ENCODE measurements at regions not wholly inside any gene's neighbourhood (a gene's known extent, or its start where the extent isn't known, plus 50 kb on each side); places are given as distances from the start of the nearest gene placed in this dataset.
A peak's percentile ranks its signal among the peaks of the same experiment; 100 is the strongest.

DNA sequence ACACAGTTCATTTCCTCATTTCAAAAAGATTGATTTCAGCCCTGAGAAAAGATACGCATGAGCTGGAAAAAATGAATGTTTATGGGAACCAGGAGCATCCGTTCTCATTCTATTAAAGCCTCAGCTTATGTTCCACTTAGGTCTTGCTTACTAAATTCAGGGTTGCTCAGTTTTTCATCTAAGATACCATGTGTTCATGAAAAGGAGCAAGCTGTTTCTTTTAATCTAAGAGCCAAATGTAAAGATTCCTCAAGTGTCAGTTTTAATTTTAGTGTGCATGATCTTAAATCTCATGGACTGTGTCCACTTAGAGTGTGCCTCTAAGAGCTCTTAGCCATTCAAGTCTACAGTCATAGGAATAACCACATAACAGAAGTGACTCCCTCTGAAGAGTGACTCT, 141.5 kb upstream of the ARHGAP42 start:
- DNase-seq: no peak
- TF ChIP-seq, protein P1, sequence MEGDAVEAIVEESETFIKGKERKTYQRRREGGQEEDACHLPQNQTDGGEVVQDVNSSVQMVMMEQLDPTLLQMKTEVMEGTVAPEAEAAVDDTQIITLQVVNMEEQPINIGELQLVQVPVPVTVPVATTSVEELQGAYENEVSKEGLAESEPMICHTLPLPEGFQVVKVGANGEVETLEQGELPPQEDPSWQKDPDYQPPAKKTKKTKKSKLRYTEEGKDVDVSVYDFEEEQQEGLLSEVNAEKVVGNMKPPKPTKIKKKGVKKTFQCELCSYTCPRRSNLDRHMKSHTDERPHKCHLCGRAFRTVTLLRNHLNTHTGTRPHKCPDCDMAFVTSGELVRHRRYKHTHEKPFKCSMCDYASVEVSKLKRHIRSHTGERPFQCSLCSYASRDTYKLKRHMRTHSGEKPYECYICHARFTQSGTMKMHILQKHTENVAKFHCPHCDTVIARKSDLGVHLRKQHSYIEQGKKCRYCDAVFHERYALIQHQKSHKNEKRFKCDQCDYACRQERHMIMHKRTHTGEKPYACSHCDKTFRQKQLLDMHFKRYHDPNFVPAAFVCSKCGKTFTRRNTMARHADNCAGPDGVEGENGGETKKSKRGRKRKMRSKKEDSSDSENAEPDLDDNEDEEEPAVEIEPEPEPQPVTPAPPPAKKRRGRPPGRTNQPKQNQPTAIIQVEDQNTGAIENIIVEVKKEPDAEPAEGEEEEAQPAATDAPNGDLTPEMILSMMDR (IDR thresholded peaks at IDR 0.05; ENCODE audit: insufficient read depth in 1 of 2, low read depth in 1 of 2, low read length in 1 of 2, severe bottlenecking in 1 of 2, unreplicated experiment in 1 of 2): no peak
- Histone ChIP-seq H3K9me3 (no peaks in the 10 kb centered on the region), H3K36me3 (ENCODE audit: control insufficient read depth, insufficient read depth, low read length) (no peaks in the 10 kb centered on the region), H3K27me3 (replicated peaks; ENCODE audit: control insufficient read depth, insufficient read depth, low read length) (no peaks in the 10 kb centered on the region), H3K4me3 (ENCODE audit: low read depth, low read length) (no peak overlapping the region), H3K4me1 (no peaks in the 10 kb centered on the region)
- CTCF ChIA-PET: no interaction called here
- POLR2A ChIA-PET: no interaction called here
- H3K4me3 Mint-ChIP-seq (ENCODE audit: unreplicated experiment): no peak overlapping the region
- no TSS peak for BruUV-seq (replicated peaks)
- intact Hi-C loops (cut with micrococcal nuclease; ENCODE audit: unreplicated experiment): no loop called here
- peaks cover 8% of the 10 kb centered on the region for H3K9me3 Mint-ChIP-seq (ENCODE audit: unreplicated experiment)
- H3K36me3 Mint-ChIP-seq (ENCODE audit: insufficient read depth, unreplicated experiment): no peaks in the 10 kb centered on the region
- H3K27ac Mint-ChIP-seq (ENCODE audit: unreplicated experiment): no peak overlapping the region
- no peaks in the 10 kb centered on the region for H3K27me3 Mint-ChIP-seq (ENCODE audit: insufficient read depth, unreplicated experiment)
- H3K4me1 Mint-ChIP-seq (ENCODE audit: low read depth, unreplicated experiment): peaks cover 8% of the 10 kb centered on the region

DNA sequence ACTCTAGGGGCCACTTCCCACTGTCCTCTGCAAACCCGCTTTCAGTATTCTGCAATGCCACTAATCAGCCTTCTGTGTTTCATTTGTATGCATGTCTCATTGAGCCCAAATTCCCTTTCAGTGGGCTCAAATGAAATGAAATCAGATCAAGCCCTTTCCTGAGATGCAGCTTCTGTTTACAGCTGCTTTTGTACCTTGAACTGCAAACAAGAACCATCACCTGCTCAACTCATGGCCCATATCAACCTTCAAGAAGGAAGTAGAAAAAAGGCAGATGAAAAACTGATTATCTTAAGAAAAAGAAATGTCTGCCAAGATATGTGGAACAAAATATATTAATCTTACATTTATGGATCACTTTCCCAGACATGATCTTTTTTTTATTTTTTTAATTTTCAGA, 141.1 kb upstream of the ARHGAP42 start:
- Histone ChIP-seq H3K9me3 (no peaks in the 10 kb centered on the region), H3K4me1 (no peaks in the 10 kb centered on the region), H3K27me3 (replicated peaks; ENCODE audit: control insufficient read depth, insufficient read depth, low read length) (no peaks in the 10 kb centered on the region), H3K4me3 (ENCODE audit: low read depth, low read length) (no peak overlapping the region), H3K36me3 (ENCODE audit: control insufficient read depth, insufficient read depth, low read length) (no peaks in the 10 kb centered on the region)
- Mint-ChIP-seq H3K9me3 (ENCODE audit: unreplicated experiment) (peaks cover 8% of the 10 kb centered on the region), H3K36me3 (ENCODE audit: insufficient read depth, unreplicated experiment) (no peaks in the 10 kb centered on the region), H3K27me3 (ENCODE audit: insufficient read depth, unreplicated experiment) (no peaks in the 10 kb centered on the region), H3K4me1 (ENCODE audit: low read depth, unreplicated experiment) (peaks cover 8% of the 10 kb centered on the region), H3K4me3 (ENCODE audit: unreplicated experiment) (no peak overlapping the region), H3K27ac (ENCODE audit: unreplicated experiment) (no peak overlapping the region)
- ChIA-PET CTCF (no interaction called here), POLR2A (no interaction called here)
- intact Hi-C loops (cut with micrococcal nuclease; ENCODE audit: unreplicated experiment): no loop called here
- BruUV-seq (replicated peaks): no TSS peak
- TF ChIP-seq, protein P1 (IDR thresholded peaks at IDR 0.05; ENCODE audit: insufficient read depth in 1 of 2, low read depth in 1 of 2, low read length in 1 of 2, severe bottlenecking in 1 of 2, unreplicated experiment in 1 of 2): no peak
- no peak for DNase-seq

DNA sequence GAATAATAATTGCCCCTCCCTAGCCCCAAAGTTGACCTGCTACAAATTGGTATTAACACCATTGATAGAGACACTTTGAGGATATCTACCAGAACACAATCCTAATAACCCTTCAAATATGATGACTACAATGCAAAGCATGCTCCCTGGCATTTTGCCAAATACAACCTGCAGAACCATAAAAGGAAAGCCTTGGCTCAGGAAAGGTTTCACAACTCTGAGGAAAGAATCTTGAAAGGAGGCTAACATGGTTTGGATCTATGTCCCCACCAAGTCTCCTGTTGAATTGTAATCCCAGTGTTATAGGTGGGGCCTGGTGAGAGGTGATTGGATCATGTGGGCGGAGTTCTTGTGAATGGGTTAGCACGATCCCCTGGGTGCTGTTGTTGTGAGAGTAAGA, 140.4 kb upstream of the ARHGAP42 start:
- H3K4me1 Mint-ChIP-seq (ENCODE audit: low read depth, unreplicated experiment): peaks cover 8% of the 10 kb centered on the region
- BruUV-seq (replicated peaks): no TSS peak
- intact Hi-C loops (cut with micrococcal nuclease; ENCODE audit: unreplicated experiment): no loop called here
- ChIA-PET CTCF (no interaction called here), POLR2A (no interaction called here)
- peaks cover 8% of the 10 kb centered on the region for H3K9me3 Mint-ChIP-seq (ENCODE audit: unreplicated experiment)
- no peaks in the 10 kb centered on the region for H3K36me3 Mint-ChIP-seq (ENCODE audit: insufficient read depth, unreplicated experiment)
- H3K27ac Mint-ChIP-seq (ENCODE audit: unreplicated experiment): no peak overlapping the region
- Histone ChIP-seq H3K27me3 (replicated peaks; ENCODE audit: control insufficient read depth, insufficient read depth, low read length) (no peaks in the 10 kb centered on the region), H3K4me1 (no peaks in the 10 kb centered on the region), H3K9me3 (no peaks in the 10 kb centered on the region), H3K36me3 (ENCODE audit: control insufficient read depth, insufficient read depth, low read length) (no peaks in the 10 kb centered on the region), H3K4me3 (ENCODE audit: low read depth, low read length) (no peak overlapping the region)
- TF ChIP-seq, protein P1 (IDR thresholded peaks at IDR 0.05; ENCODE audit: insufficient read depth in 1 of 2, low read depth in 1 of 2, low read length in 1 of 2, severe bottlenecking in 1 of 2, unreplicated experiment in 1 of 2): no peak
- no peak overlapping the region for H3K4me3 Mint-ChIP-seq (ENCODE audit: unreplicated experiment)
- peak in 1 of 2 experiments; percentile 24 for DNase-seq
- no peaks in the 10 kb centered on the region for H3K27me3 Mint-ChIP-seq (ENCODE audit: insufficient read depth, unreplicated experiment)
